ENCODE measurements at regions not wholly inside any gene's neighbourhood (a gene's known extent, or its start where the extent isn't known, plus 50 kb on each side); places are given as distances from the start of the nearest gene placed in this dataset.

DNA sequence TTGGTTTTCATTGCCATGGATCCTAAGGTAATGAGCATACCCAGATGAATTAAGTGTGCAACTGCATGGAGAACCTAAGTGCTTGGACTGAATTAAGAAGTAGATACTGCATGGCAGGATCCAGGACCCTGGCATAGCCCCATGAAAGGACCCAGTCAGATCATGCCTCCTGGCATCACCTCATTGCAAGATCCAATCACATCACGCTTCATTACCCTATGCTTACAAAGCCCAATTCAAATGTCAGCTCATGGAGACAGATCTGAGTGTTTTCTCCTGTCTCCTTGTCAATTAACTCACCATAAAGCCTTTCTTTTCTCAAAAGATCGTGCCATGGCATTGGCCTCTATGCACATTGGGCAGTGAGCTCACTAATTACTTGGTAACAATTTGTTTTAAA lies 519.8 kb upstream of the ZNF804A start:
- TF ChIP-seq, protein P1, sequence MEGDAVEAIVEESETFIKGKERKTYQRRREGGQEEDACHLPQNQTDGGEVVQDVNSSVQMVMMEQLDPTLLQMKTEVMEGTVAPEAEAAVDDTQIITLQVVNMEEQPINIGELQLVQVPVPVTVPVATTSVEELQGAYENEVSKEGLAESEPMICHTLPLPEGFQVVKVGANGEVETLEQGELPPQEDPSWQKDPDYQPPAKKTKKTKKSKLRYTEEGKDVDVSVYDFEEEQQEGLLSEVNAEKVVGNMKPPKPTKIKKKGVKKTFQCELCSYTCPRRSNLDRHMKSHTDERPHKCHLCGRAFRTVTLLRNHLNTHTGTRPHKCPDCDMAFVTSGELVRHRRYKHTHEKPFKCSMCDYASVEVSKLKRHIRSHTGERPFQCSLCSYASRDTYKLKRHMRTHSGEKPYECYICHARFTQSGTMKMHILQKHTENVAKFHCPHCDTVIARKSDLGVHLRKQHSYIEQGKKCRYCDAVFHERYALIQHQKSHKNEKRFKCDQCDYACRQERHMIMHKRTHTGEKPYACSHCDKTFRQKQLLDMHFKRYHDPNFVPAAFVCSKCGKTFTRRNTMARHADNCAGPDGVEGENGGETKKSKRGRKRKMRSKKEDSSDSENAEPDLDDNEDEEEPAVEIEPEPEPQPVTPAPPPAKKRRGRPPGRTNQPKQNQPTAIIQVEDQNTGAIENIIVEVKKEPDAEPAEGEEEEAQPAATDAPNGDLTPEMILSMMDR (conservative IDR thresholded peaks at IDR 0.05 in 1 of 2, IDR thresholded peaks at IDR 0.05 in 1 of 2; ENCODE audit: extremely low read depth in 1 of 2, insufficient read depth in 1 of 2, low read depth in 1 of 2, low read length in 2 of 2): no peak
- TF ChIP-seq EZH2 (IDR thresholded peaks at IDR 0.05; ENCODE audit: borderline replicate concordance, low read length): no peak

Data from mammary epithelial cell (primary cell).